ENCODE measurements at regions not wholly inside any gene's neighbourhood (a gene's known extent, or its start where the extent isn't known, plus 50 kb on each side); places are given as distances from the start of the nearest gene placed in this dataset.

GRCh38 chr4:115366390-115366789 lies 253.0 kb upstream of the NDST4 start:
- Histone ChIP-seq H3K36me3 (ENCODE audit: control insufficient read depth, insufficient read depth, low read length) (no peaks in the 10 kb centered on the region), H3K9ac (ENCODE audit: insufficient read depth, low read length) (no peak overlapping the region), H2AFZ (ENCODE audit: low read length) (no peak overlapping the region), H4K20me1 (ENCODE audit: control insufficient read depth, extremely low read depth, insufficient read depth, low read length) (no peaks in the 10 kb centered on the region), H3K27me3 (ENCODE audit: control insufficient read depth, insufficient read depth, low read length) (no peaks in the 10 kb centered on the region), H3K27ac (ENCODE audit: insufficient read depth, low read length) (no peak overlapping the region), H3K4me1 (ENCODE audit: control insufficient read depth, extremely low read depth, insufficient read depth, low read length) (no peaks in the 10 kb centered on the region), H3K9me3 (ENCODE audit: control insufficient read depth, insufficient read depth, low read depth, low read length) (no peaks in the 10 kb centered on the region), H3K79me2 (ENCODE audit: control insufficient read depth, insufficient read depth, low read length) (no peaks in the 10 kb centered on the region), H3K4me2 (ENCODE audit: extremely low read depth, insufficient read depth, low read length) (no peak overlapping the region), H3K4me3 (replicated peaks in 1 of 4; ENCODE audit: control extremely low read depth in 1 of 4, insufficient read depth in 1 of 4, low read depth in 3 of 4, low read length in 4 of 4) (no peak overlapping the region)
- no peak for DNase-seq (ENCODE audit: low read depth in 2 of 2)
- TF ChIP-seq, protein P1, sequence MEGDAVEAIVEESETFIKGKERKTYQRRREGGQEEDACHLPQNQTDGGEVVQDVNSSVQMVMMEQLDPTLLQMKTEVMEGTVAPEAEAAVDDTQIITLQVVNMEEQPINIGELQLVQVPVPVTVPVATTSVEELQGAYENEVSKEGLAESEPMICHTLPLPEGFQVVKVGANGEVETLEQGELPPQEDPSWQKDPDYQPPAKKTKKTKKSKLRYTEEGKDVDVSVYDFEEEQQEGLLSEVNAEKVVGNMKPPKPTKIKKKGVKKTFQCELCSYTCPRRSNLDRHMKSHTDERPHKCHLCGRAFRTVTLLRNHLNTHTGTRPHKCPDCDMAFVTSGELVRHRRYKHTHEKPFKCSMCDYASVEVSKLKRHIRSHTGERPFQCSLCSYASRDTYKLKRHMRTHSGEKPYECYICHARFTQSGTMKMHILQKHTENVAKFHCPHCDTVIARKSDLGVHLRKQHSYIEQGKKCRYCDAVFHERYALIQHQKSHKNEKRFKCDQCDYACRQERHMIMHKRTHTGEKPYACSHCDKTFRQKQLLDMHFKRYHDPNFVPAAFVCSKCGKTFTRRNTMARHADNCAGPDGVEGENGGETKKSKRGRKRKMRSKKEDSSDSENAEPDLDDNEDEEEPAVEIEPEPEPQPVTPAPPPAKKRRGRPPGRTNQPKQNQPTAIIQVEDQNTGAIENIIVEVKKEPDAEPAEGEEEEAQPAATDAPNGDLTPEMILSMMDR (conservative IDR thresholded peaks at IDR 0.05 in 1 of 2, IDR thresholded peaks at IDR 0.05 in 1 of 2; ENCODE audit: low read depth in 1 of 2, low read length in 2 of 2), result no peak
- TF ChIP-seq EZH2 (IDR thresholded peaks at IDR 0.05; ENCODE audit: low read length, missing control alignments), result no peak

GRCh38 chr4:115365185-115365584 lies 251.8 kb upstream of the NDST4 start:
- DNase-seq (ENCODE audit: low read depth in 2 of 2), result no peak
- Histone ChIP-seq H3K4me2 (ENCODE audit: extremely low read depth, insufficient read depth, low read length) (no peak overlapping the region), H3K27ac (ENCODE audit: insufficient read depth, low read length) (no peak overlapping the region), H2AFZ (ENCODE audit: low read length) (no peak overlapping the region), H4K20me1 (ENCODE audit: control insufficient read depth, extremely low read depth, insufficient read depth, low read length) (no peaks in the 10 kb centered on the region), H3K36me3 (ENCODE audit: control insufficient read depth, insufficient read depth, low read length) (no peaks in the 10 kb centered on the region), H3K27me3 (ENCODE audit: control insufficient read depth, insufficient read depth, low read length) (no peaks in the 10 kb centered on the region), H3K9me3 (ENCODE audit: control insufficient read depth, insufficient read depth, low read depth, low read length) (no peaks in the 10 kb centered on the region), H3K4me3 (replicated peaks in 1 of 4; ENCODE audit: control extremely low read depth in 1 of 4, insufficient read depth in 1 of 4, low read depth in 3 of 4, low read length in 4 of 4) (no peak overlapping the region), H3K4me1 (ENCODE audit: control insufficient read depth, extremely low read depth, insufficient read depth, low read length) (no peaks in the 10 kb centered on the region), H3K9ac (ENCODE audit: insufficient read depth, low read length) (no peak overlapping the region), H3K79me2 (ENCODE audit: control insufficient read depth, insufficient read depth, low read length) (no peaks in the 10 kb centered on the region)
- TF ChIP-seq, protein P1 (conservative IDR thresholded peaks at IDR 0.05 in 1 of 2, IDR thresholded peaks at IDR 0.05 in 1 of 2; ENCODE audit: low read depth in 1 of 2, low read length in 2 of 2), result no peak
- no peak for TF ChIP-seq EZH2 (IDR thresholded peaks at IDR 0.05; ENCODE audit: low read length, missing control alignments)

- H3K27me3 ChIP-seq (ENCODE audit: control insufficient read depth, insufficient read depth, low read length), result no peaks in the 10 kb centered on the region
- DNase-seq (ENCODE audit: low read depth in 2 of 2), result peak in 1 of 2 donors; percentile 4
Observed at GRCh38 chr4:115361781-115362180, 248.4 kb upstream of the NDST4 start.

More at GRCh38 chr4:115361781-115362180, 248.4 kb upstream of the NDST4 start:
- Histone ChIP-seq H3K4me1 (ENCODE audit: control insufficient read depth, extremely low read depth, insufficient read depth, low read length) (no peaks in the 10 kb centered on the region), H3K4me3 (replicated peaks in 1 of 4; ENCODE audit: control extremely low read depth in 1 of 4, insufficient read depth in 1 of 4, low read depth in 3 of 4, low read length in 4 of 4) (no peak overlapping the region), H4K20me1 (ENCODE audit: control insufficient read depth, extremely low read depth, insufficient read depth, low read length) (no peaks in the 10 kb centered on the region), H3K27ac (ENCODE audit: insufficient read depth, low read length) (no peak overlapping the region), H3K9me3 (ENCODE audit: control insufficient read depth, insufficient read depth, low read depth, low read length) (no peaks in the 10 kb centered on the region), H3K36me3 (ENCODE audit: control insufficient read depth, insufficient read depth, low read length) (no peaks in the 10 kb centered on the region), H2AFZ (ENCODE audit: low read length) (no peak overlapping the region), H3K9ac (ENCODE audit: insufficient read depth, low read length) (no peak overlapping the region), H3K4me2 (ENCODE audit: extremely low read depth, insufficient read depth, low read length) (no peak overlapping the region), H3K79me2 (ENCODE audit: control insufficient read depth, insufficient read depth, low read length) (no peaks in the 10 kb centered on the region)
- TF ChIP-seq, protein P1 (conservative IDR thresholded peaks at IDR 0.05 in 1 of 2, IDR thresholded peaks at IDR 0.05 in 1 of 2; ENCODE audit: low read depth in 1 of 2, low read length in 2 of 2), result no peak
- no peak for TF ChIP-seq EZH2 (IDR thresholded peaks at IDR 0.05; ENCODE audit: low read length, missing control alignments)
